A549 (cell line): ENCODE measurements at regions not wholly inside any gene's neighbourhood (a gene's known extent, or its start where the extent isn't known, plus 50 kb on each side); places are given as distances from the start of the nearest gene placed in this dataset.

Experiments
- ATAC-seq, 2 experiments: fragments of 200-7000 bp in 1 of 2; fragments of >200 bp in 1 of 2; cut with Nextera tagmentation in 1 of 2; cut with Tn5 transposase in 1 of 2; 3 replicates each; pipeline versions ENCODE4 v1.8.0 to v1.9.1; 2018 to 2020; ENCODE audit warnings: mild to moderate bottlenecking in 1 of 2, moderate library complexity in 1 of 2
- CTCF ChIA-PET: fragments of 300-600 bp; sonication (Branson Sonifier 250); formaldehyde crosslinking; extraction: SDS; loops from one replicate; lab custom pipeline; 2021; ENCODE audit warnings: antibody characterized with exemption, inconsistent platforms; lab: Yijun Ruan, JAX
- POLR2A ChIA-PET: fragments of 350-600 bp; formaldehyde crosslinking; extraction: SDS; loops from one replicate; lab custom pipeline; 2021; ENCODE audit warnings: antibody characterized with exemption, inconsistent platforms; lab: Yijun Ruan, JAX
- DNase-seq, 2 experiments: peaks; one replicate each; pipeline versions ENCODE4 v3.0.0 to v3.0.0-alpha.2; 2011 to 2016; ENCODE audit warnings: low read depth in 1 of 2, low spot score in 1 of 2
- FAIRE-seq: peaks from 2 replicates; lab custom pipeline; 2011; peaks lifted over from hg19 to GRCh38; lab: Jason Lieb, UNC
- H3K27ac ChIP-seq, 2 experiments: fragments of >200 bp; sonication (Bioruptor Twin); formaldehyde crosslinking; 3 replicates each; pipeline ENCODE4 v1.5.1; 2016 to 2017
- H3K4me1 ChIP-seq: fragments of >200 bp; sonication (Bioruptor Twin); formaldehyde crosslinking; 3 replicates; pipeline ENCODE4 v1.6.1; 2016
- H3K4me2 ChIP-seq: fragments of >200 bp; sonication (Bioruptor Twin); formaldehyde crosslinking; 3 replicates; pipeline ENCODE4 v1.6.1; 2016
- H3K4me3 ChIP-seq: fragments of >200 bp; sonication (Bioruptor Twin); formaldehyde crosslinking; 3 replicates; pipeline ENCODE4 v1.5.1; 2016
- H3K9me3 ChIP-seq: fragments of >200 bp; sonication (Bioruptor Twin); formaldehyde crosslinking; 3 replicates; pipeline ENCODE4 v1.6.1; 2016
- CBX2 ChIP-seq: fragments of 200-600 bp; sonication (generic); IDR thresholded peaks from 2 replicates; pipeline ENCODE4 v1.6.1; 2016; ENCODE audit warnings: low read depth, mild to moderate bottlenecking, borderline replicate concordance
- CHD2 ChIP-seq: fragments of 150-350 bp; IDR thresholded peaks from 2 replicates; pipeline ENCODE4 v1.6.1; 2014; ENCODE audit warnings: low read length; ENCODE audit not compliant: partially characterized antibody
- EHF ChIP-seq: fragments of 250-450 bp; sonication (Bioruptor Pico); IDR thresholded peaks from 2 replicates; pipeline ENCODE4 v1.5.0; 2020; ENCODE audit warnings: mild to moderate bottlenecking
- EHMT2 ChIP-seq: fragments of 200-600 bp; sonication (generic); IDR thresholded peaks from 2 replicates; pipeline ENCODE4 v1.6.1; 2016; ENCODE audit warnings: antibody characterized with exemption, low read depth, mild to moderate bottlenecking, moderate library complexity
- EP300 ChIP-seq, 2 experiments: fragments of >200 bp; sonication (Bioruptor Twin); formaldehyde crosslinking; IDR thresholded peaks; 2 replicates in 1 of 2; 3 replicates in 1 of 2; pipeline ENCODE4 v1.6.1; 2016 to 2017
- ESRRA ChIP-seq: fragments of 150-350 bp; IDR thresholded peaks from 2 replicates; pipeline ENCODE4 v1.6.1; 2014; ENCODE audit warnings: mild to moderate bottlenecking, low read length, borderline replicate concordance
- FOSB ChIP-seq: fragments of 250-450 bp; sonication (Bioruptor Pico); IDR thresholded peaks from 2 replicates; pipeline ENCODE4 v1.5.0; 2020; ENCODE audit warnings: mild to moderate bottlenecking, moderate library complexity
- FOSL2 ChIP-seq, 2 experiments: fragments of 450-650 bp in 1 of 2; fragments of >200 bp in 1 of 2; sonication (Bioruptor Twin) in 1 of 2; formaldehyde crosslinking; IDR thresholded peaks; 2 replicates each; pipeline versions ENCODE4 v1.5.0 to v1.6.1; 2016 to 2020; ENCODE audit warnings: mild to moderate bottlenecking in 1 of 2, moderate library complexity in 1 of 2
- HEYL ChIP-seq: fragments of 250-450 bp; sonication (Bioruptor Pico); IDR thresholded peaks from 2 replicates; pipeline ENCODE4 v1.8.0; 2021; ENCODE audit warnings: mild to moderate bottlenecking, moderate library complexity
- MAFK ChIP-seq: fragments of 450-650 bp; IDR thresholded peaks from 2 replicates; pipeline ENCODE4 v1.6.1; 2014; ENCODE audit not compliant: partially characterized antibody
- MAZ ChIP-seq: fragments of 150-350 bp; IDR thresholded peaks from 2 replicates; pipeline ENCODE4 v1.6.1; 2014; ENCODE audit warnings: antibody characterized with exemption, low read depth, low read length, borderline replicate concordance
- NFE2L2 ChIP-seq: fragments of 150-350 bp; conservative IDR thresholded peaks from 2 replicates; pipeline ENCODE4 v1.6.1; 2014; ENCODE audit warnings: low read length
- NR3C1 ChIP-seq: fragments of >200 bp; sonication (Bioruptor Twin); formaldehyde crosslinking; IDR thresholded peaks from 3 replicates; pipeline ENCODE4 v1.6.1; 2017
- POLR2A ChIP-seq: IDR thresholded peaks from 2 replicates; pipeline ENCODE4 v1.6.1; 2012; ENCODE audit warnings: mild to moderate bottlenecking, low read length
- POLR2AphosphoS2 ChIP-seq: conservative IDR thresholded peaks from 2 replicates; pipeline ENCODE4 v1.6.1; 2012; ENCODE audit warnings: low read length, improper control_type of control experiment, inconsistent platforms
- RAD21 ChIP-seq, 2 experiments: fragments of >200 bp in 1 of 2; sonication (Bioruptor Twin) in 1 of 2; formaldehyde crosslinking in 1 of 2; IDR thresholded peaks in 1 of 2; conservative IDR thresholded peaks in 1 of 2; 2 replicates in 1 of 2; 3 replicates in 1 of 2; pipeline ENCODE4 v1.6.1; 2012 to 2018; ENCODE audit warnings: inconsistent platforms in 1 of 2
- RFX5 ChIP-seq: fragments of 450-650 bp; IDR thresholded peaks from 2 replicates; pipeline ENCODE4 v1.7.1; 2014; ENCODE audit warnings: antibody characterized with exemption, mild to moderate bottlenecking, moderate library complexity
- RNF2 ChIP-seq: fragments of 200-600 bp; sonication (generic); IDR thresholded peaks from 2 replicates; pipeline ENCODE4 v1.6.1; 2016; ENCODE audit warnings: low read depth, mild to moderate bottlenecking, antibody characterized with exemption, moderate library complexity, borderline replicate concordance
- SMC3 ChIP-seq: fragments of >200 bp; sonication (Bioruptor Twin); formaldehyde crosslinking; IDR thresholded peaks from 3 replicates; pipeline ENCODE4 v1.6.1; 2018; ENCODE audit warnings: inconsistent platforms
- TFCP2L1 ChIP-seq: fragments of 250-450 bp; sonication (Bioruptor Pico); IDR thresholded peaks from 2 replicates; pipeline ENCODE4 v1.5.0; 2021; ENCODE audit warnings: mild to moderate bottlenecking
- ZFP36 ChIP-seq: fragments of 450-650 bp; IDR thresholded peaks from 2 replicates; pipeline ENCODE4 v1.6.1; 2014; ENCODE audit warnings: borderline replicate concordance; ENCODE audit not compliant: partially characterized antibody
- ZSCAN20 ChIP-seq: fragments of 250-450 bp; sonication (Bioruptor Pico); IDR thresholded peaks from 2 replicates; pipeline ENCODE4 v1.8.0; 2022; ENCODE audit warnings: mild to moderate bottlenecking, moderate library complexity
- WGBS: methylation state at CpG from one replicate; pipeline ENCODE4 v1.1.6; 2017; ENCODE audit errors: missing lambda C conversion rate; 5-methylcytosine and 5-hydroxymethylcytosine counted together
- TF ChIP-seq, protein P1 (sequence below): IDR thresholded peaks from 2 replicates; pipeline ENCODE4 v1.6.1; 2012
- TF ChIP-seq, protein P2 (sequence below): fragments of 450-650 bp; IDR thresholded peaks from 2 replicates; pipeline ENCODE4 v1.6.1; 2014; ENCODE audit warnings: antibody characterized with exemption
- TF ChIP-seq, protein P3 (sequence below): fragments of 150-350 bp; IDR thresholded peaks from 2 replicates; pipeline ENCODE4 v1.6.1; 2014; ENCODE audit warnings: low read depth, mild to moderate bottlenecking, low read length

DNA sequence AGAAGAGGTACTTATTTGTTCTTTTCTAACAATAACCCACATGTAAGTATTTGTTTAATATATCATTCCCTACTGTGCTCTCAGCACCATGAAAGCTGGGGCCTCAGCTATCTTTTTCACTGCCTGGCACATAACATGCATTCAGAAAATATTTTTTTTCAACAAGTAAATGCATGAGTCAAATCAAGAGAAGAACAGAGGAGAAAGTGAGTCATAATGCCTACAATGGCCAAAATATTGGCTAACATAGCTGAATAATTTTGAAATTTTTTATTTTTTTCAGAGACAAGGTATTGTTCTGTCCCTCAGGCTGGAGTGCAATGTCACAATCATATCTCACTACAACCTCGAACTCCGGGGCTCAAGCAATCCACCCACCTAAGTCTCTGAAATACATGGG is 252.2 kb upstream of the ADAMTS5 start:
- TF ChIP-seq NFE2L2 (no peak), RFX5 (no peak), FOSL2 (IDR thresholded peaks at IDR 0.05) (no peak), FOSL2 (CRISPR knock-in tag; IDR thresholded peaks at IDR 0.05) (no peak), NR3C1 (no peak), EHMT2 (no peak), ZSCAN20 (no peak), CBX2 (no peak), TFCP2L1 (no peak), CHD2 (no peak), POLR2AphosphoS2 (no peak), HEYL (CRISPR knock-in tag) (no peak), MAFK (no peak), POLR2A (no peak)
- TF ChIP-seq, protein P1, sequence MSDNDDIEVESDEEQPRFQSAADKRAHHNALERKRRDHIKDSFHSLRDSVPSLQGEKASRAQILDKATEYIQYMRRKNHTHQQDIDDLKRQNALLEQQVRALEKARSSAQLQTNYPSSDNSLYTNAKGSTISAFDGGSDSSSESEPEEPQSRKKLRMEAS: no peak
- TF ChIP-seq, protein P2, sequence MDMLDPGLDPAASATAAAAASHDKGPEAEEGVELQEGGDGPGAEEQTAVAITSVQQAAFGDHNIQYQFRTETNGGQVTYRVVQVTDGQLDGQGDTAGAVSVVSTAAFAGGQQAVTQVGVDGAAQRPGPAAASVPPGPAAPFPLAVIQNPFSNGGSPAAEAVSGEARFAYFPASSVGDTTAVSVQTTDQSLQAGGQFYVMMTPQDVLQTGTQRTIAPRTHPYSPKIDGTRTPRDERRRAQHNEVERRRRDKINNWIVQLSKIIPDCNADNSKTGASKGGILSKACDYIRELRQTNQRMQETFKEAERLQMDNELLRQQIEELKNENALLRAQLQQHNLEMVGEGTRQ: no peak
- TF ChIP-seq, protein P3, sequence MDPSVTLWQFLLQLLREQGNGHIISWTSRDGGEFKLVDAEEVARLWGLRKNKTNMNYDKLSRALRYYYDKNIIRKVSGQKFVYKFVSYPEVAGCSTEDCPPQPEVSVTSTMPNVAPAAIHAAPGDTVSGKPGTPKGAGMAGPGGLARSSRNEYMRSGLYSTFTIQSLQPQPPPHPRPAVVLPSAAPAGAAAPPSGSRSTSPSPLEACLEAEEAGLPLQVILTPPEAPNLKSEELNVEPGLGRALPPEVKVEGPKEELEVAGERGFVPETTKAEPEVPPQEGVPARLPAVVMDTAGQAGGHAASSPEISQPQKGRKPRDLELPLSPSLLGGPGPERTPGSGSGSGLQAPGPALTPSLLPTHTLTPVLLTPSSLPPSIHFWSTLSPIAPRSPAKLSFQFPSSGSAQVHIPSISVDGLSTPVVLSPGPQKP: no peak
- DNase-seq (no peak), ATAC-seq (no peak), FAIRE-seq (no peak)
- H3K4me2 ChIP-seq: no peak overlapping the region
- H3K27ac ChIP-seq: no peak overlapping the region
- 20% methylated on average over 2 of the region's 2 CpGs for WGBS
- ChIA-PET CTCF (no interaction called here), POLR2A (no interaction called here)
- no peaks in the 10 kb centered on the region for H3K4me1 ChIP-seq
- no peaks in the 10 kb centered on the region for H3K9me3 ChIP-seq
- no peak overlapping the region for H3K4me3 ChIP-seq

DNA sequence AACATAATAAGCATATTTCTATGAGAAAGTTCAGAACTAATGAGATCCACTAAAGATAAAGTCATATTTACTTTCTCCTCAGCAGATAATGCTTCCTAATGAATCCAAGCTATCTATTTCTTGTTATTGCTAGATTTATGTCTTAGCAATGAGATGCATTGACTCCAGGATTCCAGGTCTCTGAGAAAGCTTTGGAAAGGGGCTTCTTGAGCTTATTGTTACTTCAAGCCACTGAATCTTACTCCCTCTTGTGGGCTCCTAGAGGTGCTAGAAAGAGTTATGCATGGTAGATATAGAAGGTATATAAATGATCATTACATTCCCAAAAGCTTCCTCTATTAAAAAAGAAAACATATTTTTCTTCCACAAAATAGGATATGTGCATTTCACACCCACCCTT is 246.4 kb upstream of the ADAMTS5 start:
- no peak for TF ChIP-seq RAD21 (conservative IDR thresholded peaks at IDR 0.05 in 1 of 2, IDR thresholded peaks at IDR 0.05 in 1 of 2)
- TF ChIP-seq EP300 (IDR thresholded peaks at IDR 0.05): no peak
- no peak for TF ChIP-seq FOSB (CRISPR knock-in tag)
- TF ChIP-seq SMC3: no peak
- TF ChIP-seq POLR2A: no peak
- TF ChIP-seq, protein P2: no peak
- no peak for TF ChIP-seq ZFP36
- no peak for TF ChIP-seq EHF
- TF ChIP-seq, protein P1: no peak
- TF ChIP-seq NR3C1: no peak
- no peak for TF ChIP-seq MAZ
- no peak for TF ChIP-seq RNF2
- TF ChIP-seq NFE2L2: no peak
- TF ChIP-seq ESRRA: no peak
- TF ChIP-seq EHMT2: no peak
- ChIA-PET POLR2A (no interaction called here), CTCF (no interaction called here)
- H3K27ac ChIP-seq: no peak overlapping the region
- H3K4me3 ChIP-seq: no peak overlapping the region
- no peaks in the 10 kb centered on the region for H3K9me3 ChIP-seq
- ATAC-seq: no peak
- no peak for DNase-seq
- no peaks in the 10 kb centered on the region for H3K4me1 ChIP-seq
- FAIRE-seq: no peak
- no peak overlapping the region for H3K4me2 ChIP-seq
